Esophagus muscularis mucosa (tissue), 4 donors: ENCODE measurements at regions not wholly inside any gene's neighbourhood (a gene's known extent, or its start where the extent isn't known, plus 50 kb on each side); places are given as distances from the start of the nearest gene placed in this dataset.

ENCODE experiments used
- EP300 ChIP-seq: sonication (generic); formaldehyde crosslinking; IDR thresholded peaks from one replicate; pipeline ENCODE4 v1.6.1; 2017; ENCODE audit warnings: antibody characterized with exemption
- POLR2A ChIP-seq: fragments of 450-650 bp; IDR thresholded peaks from one replicate; pipeline ENCODE4 v1.6.1; 2017; ENCODE audit warnings: antibody characterized with exemption, moderate library complexity, mild to moderate bottlenecking, low read depth
- POLR2AphosphoS5 ChIP-seq, 2 donors: sonication (generic); formaldehyde crosslinking; IDR thresholded peaks; one replicate each; pipeline ENCODE4 v1.6.1; 2017; ENCODE audit warnings: antibody characterized with exemption in 2 of 2
- TF ChIP-seq, protein P1 (sequence below), 3 experiments: fragments of 200-600 bp in 2 of 3; fragments of 450-650 bp in 1 of 3; sonication (generic) in 2 of 3; IDR thresholded peaks; one replicate each; pipeline ENCODE4 v1.5.1; 2017 to 2019; ENCODE audit warnings: antibody characterized with exemption in 3 of 3, mild to moderate bottlenecking in 2 of 3, moderate library complexity in 1 of 3

DNA sequence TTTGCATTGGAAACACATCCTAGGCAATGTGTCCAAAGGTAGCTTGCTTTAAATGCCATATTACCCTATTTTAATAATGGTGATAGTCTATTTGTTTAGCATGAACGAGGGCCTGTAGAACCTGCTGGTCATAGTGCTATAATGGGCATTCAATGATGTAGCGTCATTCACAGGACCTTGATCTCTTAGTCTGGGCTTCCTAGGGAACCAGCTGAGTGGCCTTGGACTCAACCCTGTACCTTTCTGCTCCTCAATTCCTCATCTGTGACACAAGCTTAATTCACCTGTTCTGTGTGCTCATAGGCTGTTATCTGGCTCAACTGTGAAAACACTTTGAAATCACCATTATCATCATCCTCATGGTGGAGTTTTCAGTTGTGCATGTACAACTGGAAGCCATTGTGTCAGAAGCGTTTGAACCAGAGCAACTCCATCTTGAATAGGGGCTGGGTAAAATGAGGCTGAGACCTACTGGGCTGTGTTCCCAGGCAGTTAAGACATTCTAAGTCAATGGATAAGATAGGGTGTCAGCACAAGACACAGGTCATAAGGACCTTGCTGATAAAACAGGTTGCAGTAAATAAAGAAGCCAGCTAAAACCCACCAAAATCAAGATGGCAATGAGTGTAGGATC lies 346.8 kb upstream of the KLF3 start:
- TF ChIP-seq, protein P1, sequence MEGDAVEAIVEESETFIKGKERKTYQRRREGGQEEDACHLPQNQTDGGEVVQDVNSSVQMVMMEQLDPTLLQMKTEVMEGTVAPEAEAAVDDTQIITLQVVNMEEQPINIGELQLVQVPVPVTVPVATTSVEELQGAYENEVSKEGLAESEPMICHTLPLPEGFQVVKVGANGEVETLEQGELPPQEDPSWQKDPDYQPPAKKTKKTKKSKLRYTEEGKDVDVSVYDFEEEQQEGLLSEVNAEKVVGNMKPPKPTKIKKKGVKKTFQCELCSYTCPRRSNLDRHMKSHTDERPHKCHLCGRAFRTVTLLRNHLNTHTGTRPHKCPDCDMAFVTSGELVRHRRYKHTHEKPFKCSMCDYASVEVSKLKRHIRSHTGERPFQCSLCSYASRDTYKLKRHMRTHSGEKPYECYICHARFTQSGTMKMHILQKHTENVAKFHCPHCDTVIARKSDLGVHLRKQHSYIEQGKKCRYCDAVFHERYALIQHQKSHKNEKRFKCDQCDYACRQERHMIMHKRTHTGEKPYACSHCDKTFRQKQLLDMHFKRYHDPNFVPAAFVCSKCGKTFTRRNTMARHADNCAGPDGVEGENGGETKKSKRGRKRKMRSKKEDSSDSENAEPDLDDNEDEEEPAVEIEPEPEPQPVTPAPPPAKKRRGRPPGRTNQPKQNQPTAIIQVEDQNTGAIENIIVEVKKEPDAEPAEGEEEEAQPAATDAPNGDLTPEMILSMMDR (IDR thresholded peaks at IDR 0.05) = no peak
- TF ChIP-seq POLR2A (no peak), POLR2AphosphoS5 (IDR thresholded peaks at IDR 0.05) (no peak), EP300 (no peak)
